Endothelial cell of umbilical vein (primary cell): ENCODE measurements at regions not wholly inside any gene's neighbourhood (a gene's known extent, or its start where the extent isn't known, plus 50 kb on each side); places are given as distances from the start of the nearest gene placed in this dataset.

Experiments used
- BruUV-seq: library from RNA; stranded (reverse); fragments of 400-500 nt; replicated peaks from 2 replicates; lab custom pipeline; 2021; lab: Mats Ljungman, UMichigan
- CTCF ChIA-PET: fragments of 300-600, 350-600 bp; sonication (Branson Sonifier 250); formaldehyde crosslinking; loops from one replicate; lab custom pipeline; 2021; ENCODE audit warnings: antibody characterized with exemption, inconsistent platforms; lab: Charles Lee
- POLR2A ChIA-PET: fragments of 300-600, 350-600 bp; sonication (Branson Sonifier 250); formaldehyde crosslinking; loops from one replicate; lab custom pipeline; 2021; ENCODE audit warnings: antibody characterized with exemption, inconsistent platforms; lab: Charles Lee
- DNase-seq: peaks from one replicate; pipeline ENCODE4 v3.0.0-alpha.2; 2011; ENCODE audit warnings: low read depth, low spot score
- FAIRE-seq: peaks from 2 replicates; lab custom pipeline; 2011; peaks lifted over from hg19 to GRCh38; lab: Jason Lieb, UNC
- H2AFZ ChIP-seq: 2 replicates; pipeline ENCODE4 v1.6.0; 2012; ENCODE audit warnings: low read depth, low read length, control low read depth, inconsistent platforms
- H3K27ac ChIP-seq: 2 replicates; pipeline ENCODE4 v1.5.1; 2011; ENCODE audit warnings: low read depth, mild to moderate bottlenecking, control low read depth, low read length, moderate library complexity; ENCODE audit not compliant: insufficient read depth
- H3K27me3 ChIP-seq, 2 experiments: 2 replicates each; pipeline versions ENCODE4 v1.6.0 to v1.6.1; 2011; ENCODE audit warnings: low read length in 2 of 2, mixed read lengths in 1 of 2; ENCODE audit not compliant: control insufficient read depth in 2 of 2, insufficient read depth in 2 of 2
- H3K36me3 ChIP-seq, 2 experiments: 2 replicates in 1 of 2; 3 replicates in 1 of 2; pipeline ENCODE4 v1.5.1; 2011; ENCODE audit warnings: low read length in 2 of 2, mild to moderate bottlenecking in 1 of 2, moderate library complexity in 1 of 2; ENCODE audit not compliant: control insufficient read depth in 2 of 2, insufficient read depth in 2 of 2; ENCODE audit errors: extremely low read depth in 1 of 2
- H3K4me1 ChIP-seq: 3 replicates; pipeline ENCODE4 v1.5.1; 2011; ENCODE audit warnings: mild to moderate bottlenecking, low read length; ENCODE audit not compliant: control insufficient read depth, insufficient read depth; ENCODE audit errors: extremely low read depth
- H3K4me2 ChIP-seq: 2 replicates; pipeline ENCODE4 v1.6.1; 2011; ENCODE audit warnings: low read length, control low read depth, mixed read lengths; ENCODE audit not compliant: insufficient read depth
- H3K4me3 ChIP-seq, 3 experiments: fragments of 200-600 bp in 1 of 3; sonication (generic), shearing (Covaris generic) in 1 of 3; replicated peaks in 1 of 3; 2 replicates each; pipeline ENCODE4 v1.5.1; 2011 to 2016; ENCODE audit warnings: control low read depth in 3 of 3, low read length in 3 of 3, mild to moderate bottlenecking in 2 of 3, inconsistent platforms in 1 of 3, low read depth in 1 of 3, moderate library complexity in 1 of 3; ENCODE audit not compliant: insufficient read depth in 1 of 3
- H3K79me2 ChIP-seq: 2 replicates; pipeline ENCODE4 v1.6.0; 2012; ENCODE audit warnings: low read length, inconsistent platforms; ENCODE audit not compliant: control insufficient read depth, insufficient read depth
- H3K9ac ChIP-seq: replicated peaks from 2 replicates; pipeline ENCODE3; 2011; ENCODE audit warnings: low read length, control low read depth; ENCODE audit not compliant: insufficient read depth; ENCODE audit errors: extremely low read depth
- H3K9me1 ChIP-seq: replicated peaks from 3 replicates; pipeline ENCODE4 v1.6.0; 2011; ENCODE audit warnings: mild to moderate bottlenecking, low read length; ENCODE audit not compliant: control insufficient read depth, insufficient read depth; ENCODE audit errors: extremely low read depth
- H3K9me3 ChIP-seq: replicated peaks from 2 replicates; pipeline ENCODE4 v1.5.1; 2012; ENCODE audit warnings: low read length, inconsistent platforms; ENCODE audit not compliant: control insufficient read depth, insufficient read depth
- H4K20me1 ChIP-seq: replicated peaks from 2 replicates; pipeline ENCODE3; 2011; ENCODE audit warnings: mild to moderate bottlenecking, low read length; ENCODE audit not compliant: control insufficient read depth, insufficient read depth; ENCODE audit errors: extremely low read depth
- EZH2 ChIP-seq: IDR thresholded peaks from 2 replicates; pipeline ENCODE4 v1.6.1; 2012; ENCODE audit warnings: borderline replicate concordance, low read depth, mild to moderate bottlenecking, moderate library complexity, low read length, inconsistent platforms; ENCODE audit not compliant: severe bottlenecking
- FOS ChIP-seq: IDR thresholded peaks from 2 replicates; pipeline ENCODE4 v1.6.1; 2011; ENCODE audit warnings: mild to moderate bottlenecking, low read length, moderate library complexity, borderline replicate concordance; ENCODE audit not compliant: insufficient read depth
- GATA2 ChIP-seq: IDR thresholded peaks from 2 replicates; pipeline ENCODE4 v1.7.0; 2011; ENCODE audit warnings: low read depth, mild to moderate bottlenecking, moderate library complexity, mixed read lengths, low read length; ENCODE audit not compliant: insufficient read length, insufficient read depth
- JUN ChIP-seq: IDR thresholded peaks from 2 replicates; pipeline ENCODE4 v1.6.1; 2011; ENCODE audit warnings: borderline replicate concordance, low read depth; ENCODE audit not compliant: insufficient read length, insufficient read depth
- MYC ChIP-seq: IDR thresholded peaks from one replicate; pipeline ENCODE4 v1.6.1; 2011; ENCODE audit warnings: mild to moderate bottlenecking, low read depth, low read length
- POLR2A ChIP-seq: IDR thresholded peaks from 2 replicates; pipeline ENCODE4 v1.6.1; 2012; ENCODE audit warnings: low read depth, mild to moderate bottlenecking, control low read depth, low read length
- POLR2AphosphoS5 ChIP-seq: IDR thresholded peaks from 2 replicates; pipeline ENCODE4 v1.6.1; 2012; ENCODE audit warnings: low read depth, mild to moderate bottlenecking, control low read depth, low read length, moderate library complexity; ENCODE audit not compliant: insufficient read depth
- dilution Hi-C: fragments of 300-500 bp; cut with MboI; formaldehyde crosslinking; loops from one replicate; pipeline ENCODE4 v1.15.0; 2019; ENCODE audit warnings: low sequenced_read_pairs; ENCODE audit not compliant: extremely low pct_ligation_motif_present
- intact Hi-C: fragments of 100-400 bp; cut with micrococcal nuclease; formaldehyde crosslinking; loops from one replicate; pipeline ENCODE4 v1.10.0; 2022
- TF ChIP-seq, protein P1 (sequence below): IDR thresholded peaks from 2 replicates; pipeline ENCODE4 v1.6.1; 2011; ENCODE audit not compliant: insufficient read depth, insufficient read length
- TF ChIP-seq, protein P2 (sequence below), 2 donors: IDR thresholded peaks; 1 replicate in 1 of 2; 2 replicates in 1 of 2; pipeline ENCODE4 v1.5.1; 2011; ENCODE audit warnings: low read length in 2 of 2, mild to moderate bottlenecking in 2 of 2, moderate library complexity in 2 of 2, control low read depth in 1 of 2, inconsistent platforms in 1 of 2, low read depth in 1 of 2; ENCODE audit not compliant: insufficient read depth in 1 of 2; ENCODE audit errors: extremely low read depth in 1 of 2

DNA sequence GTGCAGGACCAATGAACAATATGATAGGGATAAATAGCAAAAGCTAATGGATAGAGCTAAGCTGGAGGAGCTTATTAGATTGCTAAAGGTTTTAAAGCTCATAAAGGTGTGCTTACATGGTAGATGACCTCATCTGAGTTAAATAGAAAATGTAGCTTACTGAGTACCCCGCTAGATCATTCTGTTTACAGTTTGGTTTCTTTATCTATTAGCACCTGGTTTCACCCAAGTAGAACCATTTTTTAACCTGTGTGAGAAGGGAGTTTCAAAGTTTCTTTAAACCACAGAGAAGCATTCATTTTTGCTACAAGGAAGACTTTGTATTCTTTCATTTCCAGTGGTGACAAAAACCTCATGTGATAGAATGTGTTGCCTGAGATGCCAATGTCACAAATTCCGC is 1778.0 kb downstream of the LRRC4C start:
- FAIRE-seq = no peak

More for the DNA sequence above, 1778.0 kb downstream of the LRRC4C start:
- dilution Hi-C loops = no loop called here
- Histone ChIP-seq H3K9ac (no peak overlapping the region), H3K27ac (no peak overlapping the region), H3K36me3 (no peaks in the 10 kb centered on the region), H3K4me2 (no peak overlapping the region), H3K9me3 (peaks cover 8% of the 10 kb centered on the region), H2AFZ (no peak overlapping the region), H3K79me2 (no peaks in the 10 kb centered on the region), H3K4me1 (no peaks in the 10 kb centered on the region), H3K27me3 (no peaks in the 10 kb centered on the region), H4K20me1 (no peaks in the 10 kb centered on the region), H3K9me1 (no peaks in the 10 kb centered on the region), H3K4me3 (no peak overlapping the region)
- CTCF ChIA-PET = no interaction called here
- BruUV-seq = no TSS peak
- POLR2A ChIA-PET = no interaction called here
- TF ChIP-seq EZH2 (no peak), FOS (no peak), GATA2 (no peak), MYC (no peak), JUN (no peak), POLR2A (no peak), POLR2AphosphoS5 (no peak)
- TF ChIP-seq, protein P1, sequence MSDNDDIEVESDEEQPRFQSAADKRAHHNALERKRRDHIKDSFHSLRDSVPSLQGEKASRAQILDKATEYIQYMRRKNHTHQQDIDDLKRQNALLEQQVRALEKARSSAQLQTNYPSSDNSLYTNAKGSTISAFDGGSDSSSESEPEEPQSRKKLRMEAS = no peak
- TF ChIP-seq, protein P2, sequence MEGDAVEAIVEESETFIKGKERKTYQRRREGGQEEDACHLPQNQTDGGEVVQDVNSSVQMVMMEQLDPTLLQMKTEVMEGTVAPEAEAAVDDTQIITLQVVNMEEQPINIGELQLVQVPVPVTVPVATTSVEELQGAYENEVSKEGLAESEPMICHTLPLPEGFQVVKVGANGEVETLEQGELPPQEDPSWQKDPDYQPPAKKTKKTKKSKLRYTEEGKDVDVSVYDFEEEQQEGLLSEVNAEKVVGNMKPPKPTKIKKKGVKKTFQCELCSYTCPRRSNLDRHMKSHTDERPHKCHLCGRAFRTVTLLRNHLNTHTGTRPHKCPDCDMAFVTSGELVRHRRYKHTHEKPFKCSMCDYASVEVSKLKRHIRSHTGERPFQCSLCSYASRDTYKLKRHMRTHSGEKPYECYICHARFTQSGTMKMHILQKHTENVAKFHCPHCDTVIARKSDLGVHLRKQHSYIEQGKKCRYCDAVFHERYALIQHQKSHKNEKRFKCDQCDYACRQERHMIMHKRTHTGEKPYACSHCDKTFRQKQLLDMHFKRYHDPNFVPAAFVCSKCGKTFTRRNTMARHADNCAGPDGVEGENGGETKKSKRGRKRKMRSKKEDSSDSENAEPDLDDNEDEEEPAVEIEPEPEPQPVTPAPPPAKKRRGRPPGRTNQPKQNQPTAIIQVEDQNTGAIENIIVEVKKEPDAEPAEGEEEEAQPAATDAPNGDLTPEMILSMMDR (IDR thresholded peaks at IDR 0.05; ENCODE audit: extremely low read depth in 1 of 2, insufficient read depth in 1 of 2, low read depth in 1 of 2, low read length in 2 of 2) = no peak
- DNase-seq = no peak
- intact Hi-C loops = no loop called here
